Kidney capillary endothelial cell (primary cell): ENCODE measurements at regions not wholly inside any gene's neighbourhood (a gene's known extent, or its start where the extent isn't known, plus 50 kb on each side); places are given as distances from the start of the nearest gene placed in this dataset.

Experiments used
- DNase-seq: peaks from one replicate; pipeline ENCODE4 v3.0.0-alpha.2; 2018; ENCODE audit warnings: low spot score

- DNase-seq = no peak
These were observed 710.7 kb upstream of the PTPRD start for GRCh38 chr9:11323457-11323856.

GRCh38 chr9:11326231-11326630 lies 713.4 kb upstream of the PTPRD start:
- no peak for DNase-seq

- no peak for DNase-seq
These were observed 715.5 kb upstream of the PTPRD start for GRCh38 chr9:11328326-11328725.

GRCh38 chr9:11335011-11335410 lies 722.2 kb upstream of the PTPRD start:
- no peak for DNase-seq

GRCh38 chr9:11338130-11338529 lies 725.3 kb upstream of the PTPRD start:
- no peak for DNase-seq

- DNase-seq = no peak
These were observed 727.9 kb upstream of the PTPRD start for GRCh38 chr9:11340654-11341053.

- DNase-seq = no peak
These were observed 734.6 kb upstream of the PTPRD start for GRCh38 chr9:11347437-11347836.

- no peak for DNase-seq
These were observed 735.6 kb upstream of the PTPRD start for GRCh38 chr9:11348366-11348765.

- no peak for DNase-seq
These were observed 736.4 kb upstream of the PTPRD start for GRCh38 chr9:11349187-11349586.

GRCh38 chr9:11352612-11353011 lies 739.8 kb upstream of the PTPRD start:
- DNase-seq = no peak

GRCh38 chr9:11356067-11356466 lies 743.3 kb upstream of the PTPRD start:
- DNase-seq = no peak

GRCh38 chr9:11366585-11367129 lies 753.9 kb upstream of the PTPRD start:
- no peak for DNase-seq

- DNase-seq = no peak
These were observed 762.1 kb upstream of the PTPRD start for GRCh38 chr9:11374926-11375325.

- no peak for DNase-seq
These were observed 789.8 kb upstream of the PTPRD start for GRCh38 chr9:11402621-11403020.

GRCh38 chr9:11414241-11414640 lies 801.4 kb upstream of the PTPRD start:
- no peak for DNase-seq

GRCh38 chr9:11417782-11418181 lies 805.0 kb upstream of the PTPRD start:
- DNase-seq = no peak

GRCh38 chr9:11431490-11431889 lies 818.7 kb upstream of the PTPRD start:
- no peak for DNase-seq

- DNase-seq = no peak
These were observed 819.6 kb upstream of the PTPRD start for GRCh38 chr9:11432361-11432760.

GRCh38 chr9:11443631-11444030 lies 830.8 kb upstream of the PTPRD start:
- DNase-seq = no peak

GRCh38 chr9:11457825-11458790 lies 845.3 kb upstream of the PTPRD start:
- no peak for DNase-seq

GRCh38 chr9:11469745-11470144 lies 856.9 kb upstream of the PTPRD start:
- no peak for DNase-seq

- DNase-seq = no peak
These were observed 858.5 kb upstream of the PTPRD start for GRCh38 chr9:11471321-11471720.

GRCh38 chr9:11500780-11501179 lies 888.0 kb upstream of the PTPRD start:
- no peak for DNase-seq

GRCh38 chr9:11506980-11507379 lies 894.2 kb upstream of the PTPRD start:
- DNase-seq = no peak
